Liver (tissue), 8 donors: ENCODE measurements at regions not wholly inside any gene's neighbourhood (a gene's known extent, or its start where the extent isn't known, plus 50 kb on each side); places are given as distances from the start of the nearest gene placed in this dataset.

Source experiments
- DNase-seq: peaks from one replicate; pipeline ENCODE4 v3.0.0-alpha.2; 2017; ENCODE audit warnings: low spot score
- H3K27ac ChIP-seq, 2 donors: one replicate each; pipeline ENCODE4 v1.7.0; 2013; ENCODE audit warnings: inconsistent platforms in 2 of 2, low read length in 2 of 2, control low read depth in 1 of 2, low read depth in 1 of 2, mild to moderate bottlenecking in 1 of 2
- H3K27me3 ChIP-seq, 4 donors: one replicate each; pipeline versions ENCODE4 v1.6.1 to v1.7.0; 2013; ENCODE audit warnings: low read length in 3 of 4, inconsistent platforms in 1 of 4, mild to moderate bottlenecking in 1 of 4, moderate library complexity in 1 of 4; ENCODE audit not compliant: control insufficient read depth in 4 of 4, insufficient read depth in 4 of 4
- H3K36me3 ChIP-seq, 4 donors: one replicate each; pipeline versions ENCODE4 v1.6.1 to v1.7.0; 2013; ENCODE audit warnings: low read length in 3 of 4, mild to moderate bottlenecking in 3 of 4, low read depth in 1 of 4, moderate library complexity in 1 of 4; ENCODE audit not compliant: control insufficient read depth in 4 of 4, insufficient read depth in 3 of 4
- H3K4me1 ChIP-seq, 4 donors: one replicate each; pipeline versions ENCODE4 v1.6.1 to v1.7.0; 2013; ENCODE audit warnings: low read length in 3 of 4, mild to moderate bottlenecking in 3 of 4, moderate library complexity in 1 of 4; ENCODE audit not compliant: control insufficient read depth in 4 of 4, insufficient read depth in 4 of 4
- H3K4me3 ChIP-seq, 3 donors: one replicate each; pipeline versions ENCODE4 v1.6.1 to v1.7.0; 2013; ENCODE audit warnings: low read length in 3 of 3, control low read depth in 1 of 3, low read depth in 1 of 3, mild to moderate bottlenecking in 1 of 3
- H3K9ac ChIP-seq, 2 donors: one replicate each; pipeline ENCODE4 v1.7.0; 2013; ENCODE audit warnings: low read length in 2 of 2, mild to moderate bottlenecking in 2 of 2, moderate library complexity in 2 of 2, control low read depth in 1 of 2, low read depth in 1 of 2
- H3K9me3 ChIP-seq, 4 donors: one replicate each; pipeline versions ENCODE4 v1.6.1 to v1.7.0; 2013; ENCODE audit warnings: low read length in 3 of 4; ENCODE audit not compliant: control insufficient read depth in 4 of 4
- EGR1 ChIP-seq, 2 donors: IDR thresholded peaks; 2 replicates each; pipeline ENCODE4 v1.6.1; 2016 to 2018; ENCODE audit warnings: antibody characterized with exemption in 2 of 2, low read depth in 2 of 2
- FOXA1 ChIP-seq: IDR thresholded peaks from 2 replicates; pipeline ENCODE4 v1.6.1; 2016; ENCODE audit warnings: antibody characterized with exemption
- FOXA2 ChIP-seq: IDR thresholded peaks from 2 replicates; pipeline ENCODE4 v1.6.1; 2016; ENCODE audit warnings: antibody characterized with exemption
- GABPA ChIP-seq, 2 donors: IDR thresholded peaks in 1 of 2; conservative IDR thresholded peaks in 1 of 2; 2 replicates each; pipeline ENCODE4 v1.6.1; 2016; ENCODE audit warnings: antibody characterized with exemption in 2 of 2, mild to moderate bottlenecking in 1 of 2, moderate library complexity in 1 of 2
- HNF4A ChIP-seq, 2 donors: conservative IDR thresholded peaks; 2 replicates each; pipeline ENCODE4 v1.6.1; 2016; ENCODE audit warnings: antibody characterized with exemption in 2 of 2, mild to moderate bottlenecking in 2 of 2
- HNF4G ChIP-seq: IDR thresholded peaks from 2 replicates; pipeline ENCODE4 v1.6.1; 2016; ENCODE audit warnings: antibody characterized with exemption
- JUND ChIP-seq, 2 donors: IDR thresholded peaks; 2 replicates each; pipeline ENCODE4 v1.6.1; 2016; ENCODE audit warnings: antibody characterized with exemption in 2 of 2
- NR2F2 ChIP-seq: IDR thresholded peaks from 2 replicates; pipeline ENCODE4 v1.6.1; 2016; ENCODE audit warnings: antibody characterized with exemption
- RAD21 ChIP-seq, 2 donors: IDR thresholded peaks; 2 replicates each; pipeline ENCODE4 v1.6.1; 2016; ENCODE audit warnings: antibody characterized with exemption in 2 of 2, mild to moderate bottlenecking in 2 of 2
- REST ChIP-seq: IDR thresholded peaks from 2 replicates; pipeline ENCODE4 v1.6.1; 2016; ENCODE audit warnings: antibody characterized with exemption, mild to moderate bottlenecking
- RXRA ChIP-seq, 2 donors: IDR thresholded peaks; 2 replicates each; pipeline ENCODE4 v1.6.1; 2017 to 2018; ENCODE audit warnings: antibody characterized with exemption in 2 of 2, mild to moderate bottlenecking in 1 of 2
- SP1 ChIP-seq: IDR thresholded peaks from 2 replicates; pipeline ENCODE4 v1.6.1; 2018; ENCODE audit warnings: antibody characterized with exemption, mild to moderate bottlenecking
- TAF1 ChIP-seq: conservative IDR thresholded peaks from 2 replicates; pipeline ENCODE4 v1.6.1; 2016; ENCODE audit warnings: antibody characterized with exemption, mild to moderate bottlenecking
- YY1 ChIP-seq: IDR thresholded peaks from 2 replicates; pipeline ENCODE4 v1.6.1; 2016; ENCODE audit warnings: antibody characterized with exemption, mild to moderate bottlenecking
- WGBS: extraction: QIAGEN DNeasy Blood & Tissue Kit; methylation state at CpG from one replicate; pipeline ENCODE4 v1.1.7; 2013; 5-methylcytosine and 5-hydroxymethylcytosine counted together
- TF ChIP-seq, protein P1 (sequence below): fragments of 150-350 bp; IDR thresholded peaks from 2 replicates; pipeline ENCODE4 v1.5.1; 2017; ENCODE audit warnings: improper control_type of control experiment, low read depth, low read length; ENCODE audit not compliant: missing input control
- TF ChIP-seq, protein P2 (sequence below): IDR thresholded peaks from 2 replicates; pipeline ENCODE4 v1.6.1; 2016; ENCODE audit warnings: antibody characterized with exemption
- TF ChIP-seq, protein P3 (sequence below): IDR thresholded peaks from 2 replicates; pipeline ENCODE4 v1.6.1; 2016; ENCODE audit warnings: antibody characterized with exemption
- TF ChIP-seq, protein P4 (sequence below): IDR thresholded peaks from 2 replicates; pipeline ENCODE4 v1.6.1; 2016; ENCODE audit warnings: antibody characterized with exemption
- donor health status: healthy.
- donor health status: healthy.
- donor health status: healthy.
- donor health status: healthy.
- donor health status: healthy.

DNA sequence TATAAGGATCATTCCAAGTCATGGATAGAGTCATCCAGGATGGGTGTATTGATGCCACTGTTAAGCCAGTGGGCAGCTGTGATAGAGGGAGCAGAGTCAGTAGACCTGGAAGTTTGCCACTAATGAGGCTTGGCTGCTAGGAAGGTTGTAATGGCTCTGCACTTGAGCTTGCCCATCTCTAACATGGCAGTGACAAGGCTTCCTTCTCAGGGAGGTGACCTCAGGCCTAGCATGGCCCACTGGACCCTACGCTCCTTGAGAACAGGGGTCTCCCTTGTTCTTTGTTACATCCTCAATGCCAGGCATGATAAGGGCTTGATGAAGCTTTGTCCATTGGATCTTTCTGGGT, 155.1 kb downstream of the CD83 start:
- Histone ChIP-seq H3K9ac (no peak overlapping the region), H3K4me1 (no peaks in the 10 kb centered on the region), H3K27ac (no peak overlapping the region), H3K9me3 (peaks cover 0 to 5% (median 2%) of the 10 kb centered on the region in 4 donors), H3K27me3 (no peaks in the 10 kb centered on the region), H3K4me3 (no peak overlapping the region), H3K36me3 (no peaks in the 10 kb centered on the region)
- no peak for DNase-seq
- 98% methylated on average over 1 of the region's 1 CpG for whole genome bisulfite sequencing
- TF ChIP-seq GABPA (IDR thresholded peaks at IDR 0.05 in 1 of 2, conservative IDR thresholded peaks at IDR 0.05 in 1 of 2): no peak
- no peak for TF ChIP-seq YY1
- no peak for TF ChIP-seq SP1
- no peak for TF ChIP-seq EGR1 (IDR thresholded peaks at IDR 0.05; ENCODE audit: low read depth in 2 of 2)
- no peak for TF ChIP-seq RXRA (IDR thresholded peaks at IDR 0.05)
- TF ChIP-seq NR2F2: no peak
- TF ChIP-seq HNF4G: no peak
- TF ChIP-seq HNF4A (conservative IDR thresholded peaks at IDR 0.05): no peak
- TF ChIP-seq FOXA2: no peak
- TF ChIP-seq, protein P1, sequence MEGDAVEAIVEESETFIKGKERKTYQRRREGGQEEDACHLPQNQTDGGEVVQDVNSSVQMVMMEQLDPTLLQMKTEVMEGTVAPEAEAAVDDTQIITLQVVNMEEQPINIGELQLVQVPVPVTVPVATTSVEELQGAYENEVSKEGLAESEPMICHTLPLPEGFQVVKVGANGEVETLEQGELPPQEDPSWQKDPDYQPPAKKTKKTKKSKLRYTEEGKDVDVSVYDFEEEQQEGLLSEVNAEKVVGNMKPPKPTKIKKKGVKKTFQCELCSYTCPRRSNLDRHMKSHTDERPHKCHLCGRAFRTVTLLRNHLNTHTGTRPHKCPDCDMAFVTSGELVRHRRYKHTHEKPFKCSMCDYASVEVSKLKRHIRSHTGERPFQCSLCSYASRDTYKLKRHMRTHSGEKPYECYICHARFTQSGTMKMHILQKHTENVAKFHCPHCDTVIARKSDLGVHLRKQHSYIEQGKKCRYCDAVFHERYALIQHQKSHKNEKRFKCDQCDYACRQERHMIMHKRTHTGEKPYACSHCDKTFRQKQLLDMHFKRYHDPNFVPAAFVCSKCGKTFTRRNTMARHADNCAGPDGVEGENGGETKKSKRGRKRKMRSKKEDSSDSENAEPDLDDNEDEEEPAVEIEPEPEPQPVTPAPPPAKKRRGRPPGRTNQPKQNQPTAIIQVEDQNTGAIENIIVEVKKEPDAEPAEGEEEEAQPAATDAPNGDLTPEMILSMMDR: no peak
- TF ChIP-seq, protein P2, sequence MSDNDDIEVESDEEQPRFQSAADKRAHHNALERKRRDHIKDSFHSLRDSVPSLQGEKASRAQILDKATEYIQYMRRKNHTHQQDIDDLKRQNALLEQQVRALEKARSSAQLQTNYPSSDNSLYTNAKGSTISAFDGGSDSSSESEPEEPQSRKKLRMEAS: no peak
- TF ChIP-seq RAD21 (IDR thresholded peaks at IDR 0.05): no peak
- TF ChIP-seq, protein P3, sequence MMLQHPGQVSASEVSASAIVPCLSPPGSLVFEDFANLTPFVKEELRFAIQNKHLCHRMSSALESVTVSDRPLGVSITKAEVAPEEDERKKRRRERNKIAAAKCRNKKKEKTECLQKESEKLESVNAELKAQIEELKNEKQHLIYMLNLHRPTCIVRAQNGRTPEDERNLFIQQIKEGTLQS: no peak
- TF ChIP-seq FOXA1: no peak
- TF ChIP-seq TAF1: no peak
- TF ChIP-seq, protein P4, sequence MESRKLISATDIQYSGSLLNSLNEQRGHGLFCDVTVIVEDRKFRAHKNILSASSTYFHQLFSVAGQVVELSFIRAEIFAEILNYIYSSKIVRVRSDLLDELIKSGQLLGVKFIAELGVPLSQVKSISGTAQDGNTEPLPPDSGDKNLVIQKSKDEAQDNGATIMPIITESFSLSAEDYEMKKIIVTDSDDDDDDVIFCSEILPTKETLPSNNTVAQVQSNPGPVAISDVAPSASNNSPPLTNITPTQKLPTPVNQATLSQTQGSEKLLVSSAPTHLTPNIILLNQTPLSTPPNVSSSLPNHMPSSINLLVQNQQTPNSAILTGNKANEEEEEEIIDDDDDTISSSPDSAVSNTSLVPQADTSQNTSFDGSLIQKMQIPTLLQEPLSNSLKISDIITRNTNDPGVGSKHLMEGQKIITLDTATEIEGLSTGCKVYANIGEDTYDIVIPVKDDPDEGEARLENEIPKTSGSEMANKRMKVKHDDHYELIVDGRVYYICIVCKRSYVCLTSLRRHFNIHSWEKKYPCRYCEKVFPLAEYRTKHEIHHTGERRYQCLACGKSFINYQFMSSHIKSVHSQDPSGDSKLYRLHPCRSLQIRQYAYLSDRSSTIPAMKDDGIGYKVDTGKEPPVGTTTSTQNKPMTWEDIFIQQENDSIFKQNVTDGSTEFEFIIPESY: no peak
- no peak for TF ChIP-seq JUND (IDR thresholded peaks at IDR 0.05)
- TF ChIP-seq REST: no peak

GRCh38 chr6:14273191-14273590, 155.6 kb downstream of the CD83 start:
- Histone ChIP-seq H3K9ac (no peak overlapping the region), H3K9me3 (peaks cover 0 to 5% (median 2%) of the 10 kb centered on the region in 4 donors), H3K4me1 (no peaks in the 10 kb centered on the region), H3K36me3 (no peaks in the 10 kb centered on the region), H3K27ac (no peak overlapping the region), H3K4me3 (no peak overlapping the region), H3K27me3 (no peaks in the 10 kb centered on the region)
- no peak for DNase-seq
- WGBS: 88% methylated on average over 8 of the region's 8 CpGs
- TF ChIP-seq, protein P2: no peak
- TF ChIP-seq HNF4A (conservative IDR thresholded peaks at IDR 0.05) (no peak), FOXA2 (no peak), JUND (IDR thresholded peaks at IDR 0.05) (no peak), YY1 (no peak), SP1 (no peak), RAD21 (IDR thresholded peaks at IDR 0.05) (no peak), GABPA (IDR thresholded peaks at IDR 0.05 in 1 of 2, conservative IDR thresholded peaks at IDR 0.05 in 1 of 2) (no peak), EGR1 (IDR thresholded peaks at IDR 0.05; ENCODE audit: low read depth in 2 of 2) (no peak), RXRA (IDR thresholded peaks at IDR 0.05) (no peak), NR2F2 (no peak), TAF1 (no peak), HNF4G (no peak)
- TF ChIP-seq, protein P1: no peak
- TF ChIP-seq, protein P3: no peak
- TF ChIP-seq, protein P4: no peak
